RPMI8226 (cell line): ENCODE measurements at regions not wholly inside any gene's neighbourhood (a gene's known extent, or its start where the extent isn't known, plus 50 kb on each side); places are given as distances from the start of the nearest gene placed in this dataset.

Experiments
- DNase-seq: peaks from one replicate; pipeline ENCODE4 v3.0.0-alpha.2; 2015

DNA sequence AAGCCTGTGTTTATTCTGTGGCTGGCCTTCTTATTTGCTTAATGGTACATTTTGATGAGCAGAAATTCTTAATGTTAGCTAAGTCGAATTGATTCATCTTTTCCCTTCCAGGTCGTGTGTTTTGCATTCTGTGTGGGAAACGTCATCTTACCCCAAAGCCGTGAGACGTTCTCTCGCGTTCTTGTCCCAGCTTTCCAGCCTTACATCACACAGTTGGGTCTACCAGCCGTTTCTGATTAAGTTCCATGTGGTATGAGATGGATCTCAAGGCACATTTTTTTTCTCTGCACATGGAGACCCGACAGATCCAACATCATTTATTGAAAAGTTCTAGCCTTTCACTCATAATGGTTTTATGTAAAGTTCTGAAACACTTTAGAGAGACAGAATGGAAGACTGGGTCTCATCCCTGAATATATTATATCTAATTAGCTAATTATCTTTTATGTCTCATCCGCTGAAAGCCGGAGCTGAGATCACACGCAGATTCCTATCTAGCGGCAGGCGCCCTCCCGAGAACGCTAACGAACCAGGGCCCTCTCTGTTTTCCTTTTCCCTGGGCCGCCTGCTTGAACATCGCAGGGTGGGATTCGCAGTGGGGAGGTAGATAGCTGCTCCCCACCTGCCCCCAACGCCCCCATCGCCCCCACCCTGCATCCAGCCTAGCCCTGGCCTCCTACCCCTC lies 1162.2 kb downstream of the BRD1 start:
- no peak for DNase-seq

DNA sequence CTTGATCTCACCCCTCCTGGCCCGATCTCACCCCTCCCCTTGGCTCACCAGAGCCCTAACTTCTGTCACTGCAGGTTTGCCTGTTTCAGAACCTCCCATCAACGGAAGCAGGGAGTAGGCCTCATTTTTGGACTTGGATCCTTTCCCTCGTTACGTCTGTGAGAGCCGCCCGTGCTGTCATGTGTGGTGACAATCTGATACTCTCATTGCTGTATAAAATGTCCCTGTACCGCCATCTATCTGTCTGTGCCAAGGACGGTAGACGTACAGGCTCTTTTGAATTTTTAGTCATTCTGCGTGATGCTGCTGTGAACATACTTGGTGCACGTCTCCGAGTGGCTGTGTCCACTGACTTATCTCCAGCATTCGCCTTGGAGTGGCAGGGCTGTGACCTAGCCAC lies 1163.1 kb downstream of the BRD1 start:
- peak; percentile 58 for DNase-seq

DNA sequence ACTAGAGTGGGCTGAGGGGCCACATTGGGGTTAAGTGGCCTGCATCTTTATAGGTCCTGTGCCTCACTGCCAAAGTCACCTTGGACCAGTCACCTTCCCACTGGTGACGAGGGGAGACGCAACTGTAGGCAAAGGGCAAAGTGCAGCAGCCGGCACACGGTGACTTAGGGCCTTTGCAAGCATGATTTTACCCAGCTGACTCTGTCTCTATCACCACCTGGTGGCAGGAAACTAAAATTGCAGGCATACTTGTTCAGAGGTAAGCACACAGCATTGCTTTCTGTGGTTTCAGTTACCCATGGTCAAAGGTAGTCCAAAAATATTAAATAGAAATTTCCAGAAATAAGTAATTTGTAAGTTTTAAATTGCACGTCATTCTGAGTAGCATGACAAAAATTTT lies 1164.4 kb downstream of the BRD1 start:
- peak; percentile 46 for DNase-seq

DNA sequence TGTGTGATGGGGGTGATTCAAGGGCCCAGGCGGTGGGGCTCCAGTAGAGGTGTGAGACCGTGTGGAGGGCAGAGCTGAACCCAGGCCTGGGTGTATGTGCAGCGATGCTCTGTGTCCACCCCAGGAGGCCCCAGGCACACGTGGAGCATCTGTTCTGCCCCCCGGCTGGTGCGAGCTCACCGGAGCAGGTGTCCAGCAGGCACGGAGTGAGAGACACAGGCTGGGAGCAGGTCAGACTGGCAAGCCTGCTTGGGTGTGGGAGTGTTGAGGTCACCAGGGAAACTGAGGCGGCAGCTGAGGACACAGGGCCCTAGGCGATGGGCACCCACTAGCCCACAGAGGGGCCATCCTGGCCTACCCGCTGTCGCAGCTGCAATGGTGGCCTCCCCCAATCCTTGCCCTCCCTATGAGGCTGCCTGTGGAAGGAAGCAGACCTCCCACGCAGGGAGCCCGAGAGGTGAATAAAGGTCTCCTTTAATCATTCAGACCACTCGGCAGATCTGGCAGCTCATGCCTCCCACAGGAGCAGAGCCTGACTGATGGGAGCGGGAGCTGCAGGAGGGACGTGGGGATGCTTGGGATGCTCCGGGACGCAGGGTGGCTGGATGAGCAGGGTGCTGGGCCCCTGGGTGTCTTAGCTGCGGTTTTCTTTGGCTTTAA lies 1165.1 kb downstream of the BRD1 start:
- no peak for DNase-seq

DNA sequence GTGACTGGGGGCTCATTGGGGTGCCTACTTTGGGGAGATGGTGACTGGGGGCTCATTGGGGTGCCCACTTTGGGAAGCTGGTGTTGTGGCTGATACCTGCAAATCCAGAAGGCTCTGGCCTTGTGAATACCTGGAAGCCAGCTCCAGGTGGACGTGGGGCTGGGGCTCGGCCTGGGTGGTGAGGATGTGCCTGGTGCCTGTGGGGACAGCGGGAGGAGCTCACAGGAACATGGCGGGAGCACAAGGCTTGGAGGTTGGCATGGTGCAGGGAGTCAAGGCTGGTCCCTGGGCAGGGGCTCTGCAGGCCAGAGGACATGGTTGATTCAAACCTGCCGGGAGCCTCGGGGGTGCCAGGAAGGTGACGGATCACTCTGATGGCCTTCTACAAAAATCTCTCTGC lies 1165.7 kb downstream of the BRD1 start:
- no peak for DNase-seq

DNA sequence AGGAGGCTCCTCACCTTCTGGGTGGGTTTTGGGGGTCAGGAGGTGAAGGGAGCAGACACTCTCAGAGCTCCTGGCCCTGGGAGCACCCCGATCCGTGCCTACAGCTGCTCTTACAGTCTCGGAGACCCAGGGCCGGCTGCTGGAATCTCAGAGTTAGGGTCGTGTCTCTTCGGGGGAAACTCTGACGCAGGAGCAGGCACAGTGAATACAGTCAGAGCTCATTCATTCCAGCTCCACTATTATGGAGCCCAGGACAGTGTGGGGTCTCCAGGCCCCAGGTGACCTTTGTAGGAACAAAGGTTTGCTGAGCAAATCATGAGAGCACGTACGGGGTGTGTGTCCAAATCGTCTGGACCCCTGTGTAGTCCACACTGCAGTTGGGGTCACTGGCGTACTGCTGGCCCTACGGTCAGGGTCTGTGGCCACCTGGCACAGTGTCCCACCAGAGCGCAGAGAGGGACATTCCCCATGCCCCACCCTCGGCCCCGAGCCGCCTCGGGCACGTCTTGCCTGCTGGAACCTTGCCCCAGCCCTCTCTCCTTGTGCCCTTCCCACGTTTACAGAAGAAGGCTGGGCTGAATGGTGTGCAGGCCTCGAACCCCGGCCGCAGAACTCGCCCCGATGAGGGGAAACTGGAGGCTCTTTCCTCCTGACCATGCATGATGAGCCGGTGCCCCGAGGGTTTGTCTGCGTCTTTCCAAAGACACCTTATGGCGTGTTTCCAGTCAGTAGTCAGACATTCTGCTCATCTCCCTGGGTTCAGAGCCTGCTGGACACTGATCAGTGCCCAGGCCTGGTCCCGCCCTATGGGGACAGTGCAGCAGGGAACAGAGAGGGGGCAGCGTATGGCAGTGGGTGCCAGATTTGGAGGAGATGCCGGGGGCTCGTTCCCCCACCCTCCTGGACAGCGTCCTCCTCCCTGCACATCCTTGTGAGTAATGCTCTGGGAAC lies 1166.6 kb downstream of the BRD1 start:
- no peak for DNase-seq

DNA sequence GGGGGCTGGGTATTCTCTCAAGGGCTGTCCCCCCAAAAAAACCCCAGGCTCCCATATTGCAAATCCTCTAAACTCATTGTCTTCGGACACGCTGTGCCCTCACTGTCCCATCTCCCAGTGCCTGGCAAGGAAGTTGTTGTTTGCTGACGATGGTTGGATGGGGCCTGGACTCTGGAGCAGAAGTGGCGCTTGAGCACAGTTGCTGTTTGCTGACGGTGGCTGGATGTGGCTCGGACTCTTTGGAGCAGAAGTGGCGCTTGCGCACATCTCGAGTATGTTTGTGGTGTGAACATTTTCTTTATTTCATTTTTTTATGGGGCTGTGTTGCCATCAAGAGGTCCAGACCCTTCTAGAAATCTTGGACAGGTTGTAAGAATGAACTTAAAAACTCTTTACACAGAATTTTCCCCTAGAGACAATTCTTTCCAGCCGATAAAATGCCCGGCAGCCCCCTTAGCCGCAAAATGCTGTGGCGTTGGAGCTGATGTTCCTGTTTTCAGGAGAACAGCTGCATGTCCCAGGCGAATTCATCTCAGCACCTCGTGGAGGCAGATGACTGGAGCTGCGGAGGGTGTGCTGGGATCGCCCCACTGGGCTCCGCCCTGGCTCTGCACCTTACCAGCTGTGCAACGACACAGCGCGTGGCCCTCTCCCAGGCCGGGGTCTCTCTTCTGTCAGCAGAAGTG lies 1167.4 kb downstream of the BRD1 start:
- DNase-seq = no peak

DNA sequence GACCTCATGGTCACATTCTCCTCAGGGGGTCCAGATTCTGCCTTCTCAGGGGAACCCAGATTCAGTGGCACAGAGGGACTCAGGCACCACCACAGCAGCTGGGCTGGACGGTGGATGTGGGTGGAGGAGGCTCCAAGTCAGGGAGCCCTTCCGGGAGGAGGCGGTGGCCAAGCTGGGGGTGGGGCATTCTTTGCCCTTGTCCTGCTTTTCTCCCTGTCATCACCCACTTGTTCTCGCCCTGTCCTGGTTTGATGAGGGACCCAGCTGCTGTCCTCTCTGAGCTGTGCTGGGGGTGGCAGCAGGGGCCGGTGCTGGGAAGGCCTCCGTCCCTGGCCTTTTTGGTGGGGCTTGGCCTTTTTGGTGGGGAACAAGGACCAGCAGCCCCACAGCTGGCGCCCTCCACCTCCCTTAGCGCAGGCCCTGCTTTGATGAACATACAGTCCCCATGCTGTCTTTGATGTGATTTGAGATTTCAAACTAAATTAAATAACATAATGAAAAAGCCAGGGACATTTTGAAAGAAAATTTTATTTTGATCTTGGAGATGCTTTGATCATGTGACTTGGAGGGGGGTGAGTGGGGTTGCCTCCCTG lies 1168.2 kb downstream of the BRD1 start:
- no peak for DNase-seq

DNA sequence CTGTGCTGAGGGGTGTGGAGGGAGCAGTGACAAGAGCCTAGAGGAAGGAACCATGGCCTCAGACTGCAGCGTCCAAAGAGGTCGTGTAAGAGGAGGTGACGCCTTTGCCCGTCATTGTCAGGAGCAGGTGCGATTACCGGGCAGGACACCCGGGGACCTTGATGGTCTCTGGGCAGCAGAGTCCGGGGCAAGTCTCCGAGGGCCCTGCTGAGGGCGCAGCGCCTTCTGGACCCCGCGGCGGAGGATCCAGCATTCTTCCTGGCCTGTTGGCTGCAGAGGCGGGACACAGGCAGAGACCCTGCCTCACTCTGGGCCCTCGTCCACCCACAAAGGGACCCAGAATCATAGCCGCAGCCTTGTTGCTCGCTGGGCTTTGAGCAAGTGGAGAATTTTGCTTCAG lies 1168.8 kb downstream of the BRD1 start:
- no peak for DNase-seq

DNA sequence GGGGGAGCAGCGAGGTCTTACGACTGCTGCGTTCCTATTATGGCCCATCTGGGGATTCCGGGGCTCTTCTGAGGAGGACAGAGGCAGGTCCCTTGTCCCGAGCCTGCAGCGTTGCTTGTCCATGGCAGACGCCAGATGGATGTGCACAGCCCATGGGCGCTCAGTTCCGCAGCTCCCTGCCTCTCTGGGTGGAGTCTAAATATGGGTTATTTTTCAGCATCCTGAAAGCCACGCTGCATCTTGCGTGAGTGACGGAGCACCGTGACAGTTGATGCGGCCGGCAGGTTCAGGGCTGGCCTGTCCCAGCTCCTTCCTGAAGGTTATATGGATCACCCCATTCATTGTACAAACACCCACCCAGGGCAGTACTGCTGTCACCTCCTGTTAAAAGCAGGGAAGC lies 1169.4 kb downstream of the BRD1 start:
- no peak for DNase-seq

DNA sequence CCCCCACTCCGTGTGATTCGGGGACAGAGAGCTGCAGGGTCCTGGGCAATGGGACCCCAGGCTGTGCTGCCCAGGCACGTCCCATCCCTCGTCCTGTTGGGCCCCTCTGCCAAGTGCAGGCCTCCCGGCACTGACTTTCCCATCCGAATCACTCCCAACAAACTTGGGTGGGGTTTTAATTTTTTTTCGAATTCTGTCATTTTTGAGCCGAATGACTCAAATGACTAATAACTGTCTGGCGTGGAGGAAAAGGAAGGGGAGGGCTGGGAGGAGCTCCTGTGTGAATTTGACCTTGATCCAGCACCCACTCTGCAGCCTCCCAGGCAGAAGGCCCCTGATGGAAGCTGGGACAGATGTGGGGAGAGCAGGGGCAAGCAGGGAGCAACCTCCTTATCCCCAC lies 1173.2 kb downstream of the BRD1 start:
- no peak for DNase-seq

DNA sequence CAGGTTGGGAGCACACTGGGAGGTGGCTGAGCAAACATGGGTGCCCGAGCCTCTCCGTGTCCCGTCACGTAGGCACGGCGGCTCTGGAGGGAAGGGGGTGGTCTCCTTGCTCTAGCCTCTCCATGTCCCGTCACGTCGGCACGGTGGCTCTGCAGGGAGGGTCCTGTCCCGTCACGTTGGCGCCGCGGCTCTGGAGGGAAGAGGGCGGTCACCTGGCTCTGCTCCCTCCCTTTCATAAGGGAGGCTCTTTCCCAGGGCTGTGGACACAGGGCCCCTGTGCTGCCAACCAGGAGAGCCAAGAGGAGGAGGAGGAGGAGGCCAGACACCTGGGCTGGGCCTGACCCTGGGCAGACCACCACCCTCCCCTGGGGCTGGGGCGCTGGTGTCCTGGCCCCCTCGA lies 1173.7 kb downstream of the BRD1 start:
- DNase-seq = no peak

DNA sequence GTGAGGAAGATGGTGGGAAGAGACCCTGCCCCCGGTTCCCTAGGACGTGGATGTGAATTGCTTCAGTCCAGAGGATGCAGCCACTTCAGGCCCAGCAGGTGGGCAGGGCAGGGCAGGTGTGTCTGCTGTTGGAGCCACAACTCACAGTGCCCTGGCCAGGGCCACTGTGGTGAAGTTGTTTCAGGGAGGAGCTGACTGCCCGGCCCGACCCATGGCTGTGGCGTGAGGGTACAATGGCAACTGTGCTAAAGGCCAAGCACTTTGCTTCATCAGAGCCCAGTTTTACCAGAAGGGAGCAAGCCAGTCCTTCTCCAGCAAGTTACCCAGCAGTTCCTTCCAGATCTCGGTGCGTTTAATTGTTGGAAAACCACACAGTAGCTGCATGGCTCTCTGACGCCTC lies 1174.4 kb downstream of the BRD1 start:
- DNase-seq = no peak

DNA sequence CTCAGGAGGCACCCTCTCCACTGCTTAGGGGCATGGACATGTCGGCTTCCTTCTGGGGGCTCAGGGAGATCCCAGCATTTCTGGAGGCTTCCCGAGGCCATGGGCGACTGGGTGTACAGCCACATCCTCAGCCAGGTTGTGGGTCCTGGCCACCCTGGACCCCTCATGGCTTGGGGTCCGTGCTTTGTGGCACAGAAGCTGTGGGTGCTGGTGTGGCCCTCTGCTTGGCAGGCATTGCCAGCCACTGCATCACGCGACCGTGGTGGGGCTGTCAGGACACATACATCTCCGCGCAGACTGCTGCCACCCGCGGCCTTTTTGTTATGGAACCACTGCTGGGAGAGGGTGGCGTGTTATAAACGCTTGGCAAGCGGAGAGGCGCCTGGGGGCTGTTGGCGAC lies 1174.9 kb downstream of the BRD1 start:
- no peak for DNase-seq

DNA sequence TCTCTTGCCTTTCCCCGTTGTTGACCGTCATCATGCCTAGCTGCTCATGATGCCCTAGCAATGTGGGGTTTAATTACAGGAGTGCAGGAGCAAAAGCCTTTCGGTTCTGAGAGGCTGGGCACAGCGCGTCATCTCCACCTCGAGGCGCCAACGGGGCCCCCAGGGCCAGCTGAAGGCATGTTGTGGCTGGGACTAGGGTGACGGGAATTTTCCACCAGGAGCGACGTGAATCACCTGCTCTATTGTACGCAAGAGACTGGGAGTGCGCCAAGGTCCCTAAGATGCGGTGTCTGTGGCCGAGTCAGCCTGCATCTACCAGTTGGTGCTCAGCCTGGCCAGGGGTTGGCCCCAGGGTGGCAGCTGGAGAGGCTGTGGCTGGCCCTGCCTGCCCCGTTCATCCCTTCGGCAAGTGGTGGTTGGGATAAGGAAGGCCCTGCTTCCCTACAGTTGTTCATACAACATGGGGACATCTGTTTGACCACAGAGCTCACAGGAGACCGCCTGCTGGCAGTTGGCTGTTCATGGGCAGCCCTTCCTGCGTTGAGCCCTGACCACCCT lies 1175.6 kb downstream of the BRD1 start:
- no peak for DNase-seq

DNA sequence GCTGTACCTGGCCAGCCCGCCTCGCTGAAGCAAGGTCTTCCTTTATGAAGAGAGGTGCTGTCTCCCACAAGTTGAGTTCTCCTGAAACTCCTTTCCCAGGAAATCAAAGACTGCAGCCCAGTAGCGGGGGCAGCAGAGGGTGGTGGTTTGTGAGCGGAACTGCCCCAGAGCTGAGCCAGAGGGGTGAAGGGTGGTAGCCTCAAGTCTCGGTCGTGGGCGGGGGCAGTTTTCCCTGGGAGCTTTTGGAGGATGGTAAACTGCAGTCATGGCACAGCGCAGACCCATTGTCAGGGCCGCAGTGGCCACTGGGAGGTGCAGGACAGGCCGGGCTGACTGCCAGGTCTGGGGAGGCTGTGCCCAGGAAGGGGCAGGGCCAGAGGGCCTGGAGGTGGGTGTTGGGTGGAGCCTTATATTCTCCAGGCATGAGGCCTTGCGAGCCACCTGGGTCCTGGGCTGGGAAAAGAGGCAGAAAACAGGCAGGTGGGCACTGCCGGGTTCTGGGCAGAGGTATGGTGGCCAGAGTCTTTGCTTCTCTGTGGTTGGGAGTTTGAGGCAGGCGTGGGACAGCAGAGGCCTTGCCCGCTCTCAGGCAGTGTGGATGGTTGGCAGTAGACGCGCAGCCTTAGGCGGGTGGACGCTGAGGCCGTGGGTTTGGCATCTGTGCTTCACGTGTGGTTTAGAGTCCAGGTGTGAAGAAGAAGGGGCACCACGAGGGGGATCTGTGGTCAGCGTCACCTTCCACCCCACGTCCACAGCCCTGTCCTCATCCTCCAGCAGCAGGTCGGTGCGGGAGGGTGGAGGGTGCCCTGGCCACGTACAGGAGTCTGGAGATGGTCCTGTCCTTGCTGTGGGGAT lies 1176.4 kb downstream of the BRD1 start:
- DNase-seq = peak; percentile 83

DNA sequence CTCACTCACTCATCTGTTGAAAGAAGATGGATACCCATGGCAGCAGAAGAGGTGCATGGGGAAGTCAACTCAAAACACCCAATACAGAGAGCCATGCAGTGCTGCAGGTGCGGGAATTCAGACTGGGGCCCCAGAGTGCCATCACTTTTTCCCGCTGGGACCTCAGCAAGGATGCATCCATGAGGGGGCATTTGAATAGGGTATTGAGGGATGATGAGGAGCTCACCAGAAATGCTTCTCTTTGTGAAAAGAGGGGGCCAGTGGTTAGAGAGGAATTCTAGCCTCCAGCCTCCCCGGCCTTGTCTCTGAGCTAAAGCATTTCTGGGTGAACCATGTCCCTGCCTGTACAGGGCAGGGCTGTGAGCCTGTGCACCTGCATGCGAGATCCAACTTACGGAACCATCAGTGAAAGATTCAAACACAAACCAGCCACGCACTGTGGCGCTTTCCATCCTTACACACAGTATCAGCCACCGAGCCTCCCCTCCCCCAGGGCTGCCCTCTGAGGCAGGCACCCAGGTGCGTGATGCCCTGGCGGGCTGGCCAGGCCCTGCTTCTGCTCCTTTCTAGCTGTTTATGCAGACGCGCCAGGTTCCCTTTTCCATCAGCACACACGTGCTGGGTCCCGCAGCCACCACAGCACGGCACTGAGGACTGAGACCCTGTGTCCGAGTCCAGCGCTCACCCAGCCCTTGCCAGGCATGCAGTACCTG lies 1177.2 kb downstream of the BRD1 start:
- DNase-seq = peak; percentile 77

DNA sequence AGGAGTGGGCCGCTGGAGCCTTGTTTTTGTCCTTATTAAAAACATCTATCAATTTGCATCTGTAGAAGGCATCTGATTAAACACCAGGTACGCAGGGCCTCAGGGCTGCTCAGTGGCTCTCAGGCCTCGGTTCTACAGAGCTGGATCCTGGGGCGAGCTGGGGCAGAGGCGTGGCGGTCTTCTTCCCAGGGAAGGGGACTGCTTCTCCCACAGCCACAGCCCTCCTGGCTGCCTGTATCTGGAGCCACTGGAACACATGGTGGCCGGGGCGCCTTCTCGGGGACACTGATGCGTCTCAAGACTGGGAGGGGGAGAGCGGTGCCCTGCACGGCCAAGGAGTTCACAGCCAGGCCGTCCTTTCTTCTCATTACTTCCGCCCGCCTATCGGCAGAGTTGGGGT lies 1178.2 kb downstream of the BRD1 start:
- DNase-seq = no peak

DNA sequence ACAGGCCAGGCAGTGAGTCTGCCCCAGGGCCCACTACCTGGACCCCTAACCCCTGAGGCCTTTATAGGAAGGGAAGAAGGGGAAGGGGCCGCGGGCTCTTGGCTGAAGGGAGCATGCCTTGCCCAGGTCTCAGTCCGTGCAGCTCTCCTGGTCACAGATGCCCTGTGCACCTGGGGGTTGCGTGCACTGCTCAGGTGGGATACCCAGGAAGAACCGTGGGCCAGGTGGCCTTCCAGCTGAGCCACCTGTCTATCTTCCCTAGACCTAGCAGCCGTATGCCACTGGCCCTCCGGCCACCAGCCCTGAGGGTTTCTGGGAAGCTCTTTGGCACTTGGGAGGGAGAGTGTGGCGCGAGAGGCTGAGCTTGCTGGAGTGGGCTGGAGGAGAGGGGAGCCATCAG lies 1178.6 kb downstream of the BRD1 start:
- DNase-seq = no peak

DNA sequence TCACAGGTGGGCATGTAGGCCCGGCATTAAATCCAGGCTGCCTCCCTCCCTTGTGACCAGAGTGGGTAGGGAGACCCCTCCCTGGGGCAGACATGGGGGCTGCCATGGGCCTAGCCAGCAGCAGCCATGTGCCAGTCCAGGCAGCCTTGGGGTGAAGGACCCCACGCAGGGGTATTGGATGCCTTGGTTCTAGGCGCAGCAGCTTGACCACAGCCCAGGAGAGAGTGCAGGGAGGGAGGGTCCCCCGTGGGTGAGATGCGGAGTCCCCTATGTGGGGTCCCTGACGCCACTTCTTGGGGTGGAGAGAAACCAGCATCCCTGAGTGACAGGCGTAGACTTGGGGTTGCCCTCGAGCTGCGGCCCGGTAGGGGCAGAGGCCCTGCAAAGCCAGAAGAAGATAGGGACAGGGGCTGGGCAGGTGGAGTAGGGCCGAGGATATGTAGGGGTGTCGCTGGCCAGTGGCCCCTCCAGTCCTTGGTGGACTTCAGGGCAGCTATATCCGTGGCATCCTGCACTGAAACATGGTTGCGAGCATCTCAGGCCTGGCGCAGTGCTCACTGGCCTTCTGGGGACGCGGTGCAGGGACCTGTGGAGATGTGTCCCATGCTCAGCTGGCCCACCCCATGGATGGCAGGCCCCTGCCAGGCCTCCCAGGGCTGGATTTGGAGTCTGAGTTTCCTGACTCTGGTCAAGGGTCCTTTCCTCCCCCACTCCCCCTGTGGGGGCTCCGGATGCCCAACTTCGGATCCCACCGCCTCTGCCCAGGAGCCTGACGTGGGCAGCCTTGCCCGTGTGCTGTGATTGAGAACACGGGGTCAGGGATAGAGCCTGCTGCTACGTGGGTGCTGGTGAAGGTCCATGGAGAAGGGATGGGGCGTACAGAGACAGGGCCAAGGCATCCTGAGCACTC lies 1179.8 kb downstream of the BRD1 start:
- DNase-seq = no peak
